HG02610 (cell line): ENCODE measurements at regions not wholly inside any gene's neighbourhood (a gene's known extent, or its start where the extent isn't known, plus 50 kb on each side); places are given as distances from the start of the nearest gene placed in this dataset.
"Not testable (repeated sequence)": the region's sequence is repeated elsewhere in the genome, so short reads cannot be mapped to it uniquely, and the experiment has no call there.

Source experiments
- ATAC-seq: cut with Tn5 transposase; IDR thresholded peaks from one replicate; pipeline ENCODE4 v1.9.1; 2021; ENCODE audit warnings: mild to moderate bottlenecking, moderate library complexity; ENCODE audit not compliant: unreplicated experiment

DNA sequence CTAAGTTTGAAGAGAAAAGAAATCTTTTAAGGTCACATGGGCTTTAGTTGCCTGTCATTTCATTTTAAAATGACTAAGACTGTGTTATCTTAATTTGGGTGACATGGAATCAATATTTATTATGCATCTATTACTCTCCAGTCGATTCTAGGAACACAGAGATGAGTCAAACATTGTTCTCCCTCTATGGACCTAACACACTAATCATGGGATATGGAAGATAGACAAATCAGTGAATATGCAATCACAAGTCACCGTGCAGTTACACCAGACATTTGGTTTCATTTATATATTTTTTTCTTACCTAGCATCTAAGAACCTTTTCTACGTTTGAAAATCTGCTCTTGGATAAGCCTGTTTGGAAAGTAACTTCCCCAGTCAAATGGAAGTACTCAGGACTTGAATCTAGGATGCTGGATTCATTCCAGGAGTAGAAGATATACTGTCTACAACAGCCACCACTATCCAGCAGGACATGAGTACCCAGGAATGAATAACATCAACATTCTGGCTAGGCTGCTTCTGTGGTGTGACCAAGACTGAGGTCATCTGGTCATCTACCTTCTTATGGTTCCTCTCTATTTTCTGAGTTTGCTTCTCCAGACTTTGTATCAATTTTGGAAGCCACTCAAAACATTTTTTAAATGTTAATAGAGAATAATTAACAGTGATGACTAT, 902.9 kb upstream of the LRRN3 start:
- no peak for ATAC-seq

DNA sequence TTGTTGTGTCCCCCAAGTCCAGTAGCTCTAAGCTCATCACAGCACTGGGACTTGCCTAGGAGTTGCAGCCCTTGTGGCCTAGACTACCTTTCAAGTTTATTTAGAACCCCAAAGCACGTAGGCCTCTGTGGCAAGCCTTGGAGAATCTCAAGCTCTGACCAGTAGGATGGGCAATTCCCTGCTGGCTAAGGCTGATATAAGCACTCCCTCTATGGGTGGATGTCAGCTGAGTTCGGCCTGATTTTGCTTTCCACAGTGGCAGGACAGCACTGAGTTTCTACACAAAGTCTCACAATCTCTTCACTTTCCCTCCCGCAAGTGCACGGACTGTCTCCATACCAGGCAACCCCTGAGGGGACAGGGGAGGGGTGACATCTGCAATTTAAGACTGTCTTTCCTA, 886.4 kb upstream of the LRRN3 start:
- no peak for ATAC-seq

DNA sequence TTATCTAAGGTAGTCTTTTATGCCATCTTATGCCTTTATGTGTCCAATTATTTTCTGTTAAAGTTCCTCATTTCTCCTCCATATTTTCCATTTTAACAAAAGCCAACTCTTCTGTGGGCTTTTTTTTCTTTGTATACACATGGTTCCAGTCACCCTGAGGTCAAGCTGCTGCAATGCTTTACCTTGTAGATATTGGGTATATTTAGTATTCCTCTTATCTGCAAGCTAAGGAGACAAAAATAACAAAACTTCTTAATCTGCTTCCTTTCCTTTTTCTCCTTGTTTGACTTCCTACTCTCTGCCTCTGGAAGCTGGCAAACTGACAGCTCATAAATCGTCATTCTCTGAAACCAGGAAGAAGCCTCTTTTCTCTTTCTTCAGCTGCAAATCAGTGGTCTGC, 885.0 kb upstream of the LRRN3 start:
- ATAC-seq = no peak

DNA sequence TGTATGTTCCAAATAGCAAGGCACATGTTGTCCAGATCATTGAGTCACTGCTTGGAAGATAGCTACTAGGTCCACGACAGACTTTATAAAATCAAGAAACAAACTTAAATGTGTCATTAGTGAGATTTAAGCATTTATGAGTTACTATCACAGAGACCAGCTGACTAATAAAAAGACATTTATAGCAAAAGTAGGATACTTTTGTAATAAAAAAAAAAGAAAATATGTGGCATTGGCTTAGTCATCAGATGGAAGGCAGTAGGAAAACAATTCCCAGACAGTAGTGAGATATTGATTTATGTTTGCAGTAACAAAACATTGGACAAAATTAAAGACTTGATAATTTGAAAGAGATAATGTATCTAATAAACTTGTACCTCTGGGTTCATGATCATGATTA, 881.0 kb upstream of the LRRN3 start:
- ATAC-seq = no peak

DNA sequence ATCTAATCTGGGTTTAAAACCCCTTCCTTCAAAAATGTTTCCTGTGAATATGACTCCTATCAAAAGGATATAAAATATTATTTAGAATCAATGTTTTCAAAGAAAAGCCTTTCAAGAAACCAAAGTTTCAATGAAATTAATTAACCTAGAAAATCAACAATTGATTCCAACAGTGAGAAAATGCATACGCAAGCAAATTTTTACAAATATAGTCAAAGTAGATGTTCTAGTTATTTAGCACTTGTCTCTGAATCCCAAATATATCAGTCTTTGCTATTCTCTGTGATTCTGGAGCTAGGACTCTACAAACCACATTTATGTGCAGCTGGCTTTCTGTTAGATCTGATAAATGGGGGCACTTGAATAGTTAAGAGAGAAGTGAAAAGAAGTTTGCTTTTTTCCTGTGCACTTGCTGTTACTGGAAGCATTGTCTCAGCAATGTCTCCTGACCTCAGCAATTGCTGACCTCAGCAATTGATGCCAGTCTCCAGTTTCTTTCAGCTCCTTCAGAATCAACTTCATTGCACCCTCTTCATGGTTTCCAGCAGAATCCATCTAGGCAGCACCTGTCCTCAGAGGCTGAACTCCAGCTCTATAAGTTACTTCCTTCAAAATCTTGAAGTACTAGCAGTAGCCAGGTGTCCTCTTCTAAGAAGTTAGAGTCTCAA, 879.9 kb upstream of the LRRN3 start:
- no peak for ATAC-seq

DNA sequence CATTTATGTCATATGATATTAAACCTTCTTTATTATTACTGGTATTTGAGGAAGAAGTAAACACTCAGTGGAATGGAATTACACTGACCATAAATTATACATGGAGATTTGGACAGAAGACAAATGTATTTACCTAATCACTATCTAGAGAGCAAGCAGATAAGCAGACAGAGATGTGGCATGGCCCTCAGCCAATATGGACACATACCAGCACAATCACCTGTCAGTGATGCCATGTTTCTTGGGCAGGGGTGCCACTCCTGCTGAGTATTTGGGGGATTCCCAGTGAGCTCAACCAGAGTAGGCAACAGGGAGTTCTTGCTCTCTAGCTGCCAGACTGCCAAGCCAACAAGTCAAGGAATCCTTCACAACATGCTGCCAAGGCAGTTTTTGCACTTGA, 866.3 kb upstream of the LRRN3 start:
- ATAC-seq = no peak

DNA sequence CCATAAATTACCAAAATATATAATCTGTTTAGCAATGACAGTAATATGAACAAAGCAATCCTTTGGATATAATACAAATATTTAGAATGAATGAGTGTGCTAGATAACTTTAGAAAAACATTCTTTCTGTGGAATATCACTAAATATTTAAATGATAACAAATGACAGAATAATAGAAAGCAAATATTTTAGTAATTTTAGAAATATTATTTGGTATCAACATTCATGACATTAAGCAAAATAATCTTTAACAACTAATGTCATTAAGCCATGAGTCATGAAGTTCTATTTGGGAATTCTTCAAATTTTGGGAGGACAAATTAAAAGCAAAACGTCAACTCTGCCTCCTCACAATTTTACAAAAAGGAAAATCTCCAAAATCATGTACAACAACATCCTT, 844.8 kb upstream of the LRRN3 start:
- ATAC-seq = no peak

DNA sequence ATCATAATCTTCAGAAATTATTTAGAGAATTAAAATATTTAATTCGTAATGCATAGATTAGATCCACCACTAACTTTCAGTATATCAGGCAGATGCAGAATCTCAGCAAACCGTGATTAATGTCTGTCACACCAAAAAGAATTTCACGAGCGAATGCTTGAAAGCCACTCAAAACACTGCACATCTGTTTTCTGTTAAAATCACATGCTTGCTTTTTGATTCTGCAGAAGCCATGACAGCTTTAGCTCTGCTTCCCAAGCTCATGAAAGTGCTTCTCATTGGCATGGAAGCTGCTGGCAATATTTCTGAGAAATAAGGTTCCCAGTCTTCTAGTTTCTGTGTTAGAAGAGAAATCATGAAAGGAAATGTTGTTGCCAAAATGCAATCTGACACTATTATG, 837.8 kb upstream of the LRRN3 start:
- ATAC-seq = no peak

DNA sequence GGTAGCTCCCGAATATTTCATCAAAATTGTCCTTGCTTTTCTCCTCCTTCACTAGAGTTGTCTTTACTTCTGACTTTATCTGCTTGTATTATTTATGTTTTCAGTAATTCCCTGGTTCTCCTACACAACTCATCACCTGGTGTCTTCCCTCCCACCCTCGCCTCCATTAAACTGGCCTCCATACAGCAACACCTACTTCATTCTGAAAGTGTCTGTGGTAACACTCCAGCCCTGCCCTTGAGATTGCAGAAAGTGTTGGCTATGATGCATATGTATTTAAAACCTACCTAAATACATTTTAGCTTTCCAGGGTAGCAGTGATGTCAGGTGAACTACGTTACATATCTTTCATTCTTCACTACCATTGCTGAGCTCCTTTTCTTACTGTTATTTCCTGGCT, 833.3 kb upstream of the LRRN3 start:
- ATAC-seq = no peak

DNA sequence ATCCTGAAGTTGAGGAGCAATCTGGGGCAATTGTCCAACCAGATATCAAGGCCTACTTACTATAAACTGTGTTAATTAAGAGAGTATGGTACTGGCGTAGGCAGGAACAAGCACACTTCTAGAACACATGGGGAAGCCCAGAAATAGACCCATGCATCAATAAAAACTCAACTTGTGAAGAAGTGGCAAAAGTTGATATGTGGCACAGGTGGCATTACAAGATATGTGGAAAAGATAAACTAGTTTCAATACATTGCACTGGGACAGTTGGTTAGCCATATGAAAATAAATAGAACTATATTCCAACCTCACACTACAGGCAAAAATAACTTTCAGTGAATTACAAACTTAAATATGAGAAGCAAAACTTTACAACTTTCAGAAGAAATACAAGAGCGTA, 828.7 kb upstream of the LRRN3 start:
- no peak for ATAC-seq

DNA sequence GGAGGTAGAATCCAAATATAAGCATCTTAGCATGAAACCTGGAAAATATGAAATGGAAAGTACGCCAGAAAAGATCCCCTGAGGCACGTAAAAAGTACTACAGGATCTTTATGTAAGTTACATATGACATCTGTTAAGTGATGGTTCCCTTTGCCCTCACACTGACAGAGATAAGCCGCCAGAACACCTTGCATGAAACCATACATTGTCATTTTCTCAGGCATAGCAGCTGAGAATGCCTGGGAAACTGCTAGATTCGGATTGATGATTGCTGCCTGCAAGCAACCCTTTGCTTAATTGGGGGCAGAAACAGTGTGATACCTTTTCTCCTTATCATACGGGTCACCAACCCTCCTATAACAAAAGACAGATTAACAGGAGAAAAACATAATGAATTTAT, 826.6 kb upstream of the LRRN3 start:
- no peak for ATAC-seq

DNA sequence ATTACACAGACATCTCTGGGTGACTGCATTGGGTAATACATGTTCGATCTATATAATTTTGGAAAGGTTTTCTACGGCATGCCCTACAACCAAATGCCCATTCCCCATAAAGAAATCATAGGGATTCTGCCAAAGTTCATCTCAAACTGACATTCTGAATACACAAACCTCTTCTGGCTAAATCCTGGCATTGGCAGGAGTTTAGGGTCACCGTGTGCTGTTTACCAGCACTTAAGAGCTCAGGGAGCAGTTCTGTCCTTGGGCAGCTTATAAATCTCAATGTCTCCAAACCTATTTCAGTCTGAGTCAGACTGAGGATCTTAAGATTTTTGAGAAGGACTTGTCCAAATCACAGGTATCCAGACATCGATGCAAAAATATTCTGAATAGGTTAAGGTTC, 809.6 kb upstream of the LRRN3 start:
- ATAC-seq = no peak

DNA sequence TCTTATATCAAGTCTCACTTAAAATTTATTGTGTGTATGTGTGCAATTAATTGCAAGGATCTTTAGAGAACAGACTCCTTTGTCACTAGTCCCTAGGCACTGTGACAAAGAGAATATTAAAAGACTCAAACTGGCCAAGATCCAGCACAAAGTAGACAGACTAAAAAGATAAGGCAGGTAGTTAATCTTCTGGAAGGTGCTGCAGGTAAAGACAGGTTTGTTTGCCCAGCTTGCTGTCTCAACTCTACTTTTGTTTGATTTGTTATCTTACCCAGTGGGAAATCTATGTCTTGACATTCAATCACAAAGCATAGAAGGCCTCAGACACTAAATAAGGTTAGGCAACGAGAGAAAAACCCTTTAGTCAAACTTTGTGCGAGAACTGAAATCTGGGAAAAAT, 807.9 kb upstream of the LRRN3 start:
- no peak for ATAC-seq

DNA sequence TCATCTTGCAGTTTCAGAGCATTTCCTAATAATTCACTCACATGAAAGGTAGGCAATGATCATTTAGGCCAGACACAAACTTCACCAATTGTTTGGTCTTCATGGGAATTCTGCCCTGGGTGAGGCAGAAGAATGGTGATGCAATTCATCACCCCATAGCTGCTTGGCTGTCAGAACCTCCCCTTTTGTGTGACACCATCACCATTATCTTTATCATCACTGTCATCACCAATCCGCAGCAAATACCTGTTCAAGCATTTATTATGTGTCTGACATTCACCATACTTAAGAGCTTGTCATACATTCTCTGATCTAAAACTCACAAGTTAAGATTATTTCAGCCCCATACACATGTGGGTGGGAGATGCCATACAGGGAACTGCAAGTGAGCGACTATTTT, 799.5 kb upstream of the LRRN3 start:
- ATAC-seq = no peak

DNA sequence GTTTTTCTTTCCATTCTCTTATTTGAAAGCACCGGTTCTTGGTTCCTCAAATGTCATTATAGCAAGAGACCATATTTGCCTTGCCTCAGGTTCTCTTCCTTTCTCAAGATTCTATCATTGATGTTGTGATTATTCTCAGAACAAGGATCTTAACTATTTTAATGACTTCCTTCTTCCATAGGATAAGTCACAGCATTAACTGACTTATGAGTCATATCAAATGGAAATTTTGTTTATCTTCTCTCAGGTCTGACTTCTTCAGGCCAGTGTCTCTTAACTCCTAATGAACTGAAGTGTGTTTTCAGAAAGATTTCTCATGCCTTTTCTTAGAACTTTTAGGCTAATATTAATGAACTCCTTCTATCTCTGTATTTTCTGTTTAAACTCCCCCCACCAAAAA, 794.6 kb upstream of the LRRN3 start:
- ATAC-seq = no peak

DNA sequence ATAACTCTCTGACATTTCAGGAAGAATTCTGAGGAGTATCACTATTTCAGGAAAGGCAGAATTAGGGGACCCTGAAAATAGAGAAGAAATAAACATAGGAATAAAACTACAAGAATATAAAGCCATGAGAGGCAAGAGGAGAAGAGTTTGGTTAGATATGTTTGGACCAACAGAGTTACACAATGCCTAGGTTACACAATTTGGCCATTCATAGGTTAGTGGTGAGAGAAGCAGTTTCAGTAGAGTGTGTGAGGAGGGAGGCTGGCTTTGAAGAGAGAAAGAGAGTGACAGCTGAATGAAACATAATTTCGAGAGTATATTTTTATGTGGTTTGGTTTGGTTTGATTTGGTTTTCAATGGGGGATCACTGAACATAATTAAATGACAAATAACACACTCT, 783.2 kb upstream of the LRRN3 start:
- ATAC-seq = no peak

DNA sequence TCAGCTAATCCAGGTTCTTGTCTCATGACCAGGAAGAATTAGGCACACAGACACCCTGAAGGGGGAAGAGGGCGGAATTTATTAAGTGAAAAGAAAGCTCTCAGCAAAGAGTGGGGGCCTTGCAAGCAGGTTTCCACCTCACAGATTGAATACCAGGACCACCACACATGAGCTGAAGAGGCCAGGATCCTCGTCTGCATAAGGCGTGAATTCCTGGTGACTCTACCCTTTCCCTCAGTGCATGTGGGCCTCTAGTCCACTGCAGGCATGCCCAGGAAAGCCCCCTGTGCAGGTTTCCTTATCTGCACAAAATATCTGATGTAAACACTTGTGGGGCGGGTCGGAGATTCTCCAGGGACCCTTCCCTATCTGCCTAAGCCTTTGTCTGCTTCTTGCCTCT, 782.1 kb upstream of the LRRN3 start:
- ATAC-seq = no peak

DNA sequence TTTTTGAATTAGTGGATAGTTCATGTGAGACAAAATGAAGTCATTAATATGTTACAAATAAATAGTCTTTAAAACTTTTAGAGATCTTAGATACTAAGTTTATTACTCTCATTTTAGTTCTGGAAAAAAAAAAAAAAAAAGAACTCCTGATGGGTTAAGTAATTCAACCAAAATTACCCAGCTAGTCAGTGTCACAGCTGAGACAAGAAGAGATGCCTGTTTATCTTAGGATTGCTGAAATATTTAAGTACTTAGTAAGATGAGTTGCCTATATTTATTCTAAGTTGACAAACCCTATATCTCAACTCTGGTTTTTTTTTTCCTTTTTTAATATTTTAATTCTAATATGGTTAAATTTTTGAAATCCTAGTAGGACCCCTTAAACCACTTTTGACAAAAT, 781.0 kb upstream of the LRRN3 start:
- no peak for ATAC-seq

DNA sequence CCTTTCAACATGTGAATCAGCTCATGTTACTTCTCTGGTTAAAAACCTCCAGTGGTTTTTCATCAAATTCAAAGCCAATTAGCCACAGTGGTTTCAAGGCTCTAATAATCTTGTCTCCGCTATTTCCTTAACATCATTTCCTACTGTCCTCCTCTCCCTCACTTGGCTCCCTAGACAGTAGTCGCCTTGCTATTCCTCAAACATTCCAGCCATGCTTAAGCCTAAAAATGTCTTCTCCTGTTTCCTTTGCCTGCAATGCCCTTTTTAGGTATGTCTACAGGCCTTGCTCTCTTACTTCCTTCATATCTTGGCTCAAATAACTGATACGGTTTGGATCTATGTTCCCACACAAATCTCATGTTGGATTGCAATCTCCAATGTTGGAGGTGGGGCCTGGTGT, 779.4 kb upstream of the LRRN3 start:
- ATAC-seq = no peak

DNA sequence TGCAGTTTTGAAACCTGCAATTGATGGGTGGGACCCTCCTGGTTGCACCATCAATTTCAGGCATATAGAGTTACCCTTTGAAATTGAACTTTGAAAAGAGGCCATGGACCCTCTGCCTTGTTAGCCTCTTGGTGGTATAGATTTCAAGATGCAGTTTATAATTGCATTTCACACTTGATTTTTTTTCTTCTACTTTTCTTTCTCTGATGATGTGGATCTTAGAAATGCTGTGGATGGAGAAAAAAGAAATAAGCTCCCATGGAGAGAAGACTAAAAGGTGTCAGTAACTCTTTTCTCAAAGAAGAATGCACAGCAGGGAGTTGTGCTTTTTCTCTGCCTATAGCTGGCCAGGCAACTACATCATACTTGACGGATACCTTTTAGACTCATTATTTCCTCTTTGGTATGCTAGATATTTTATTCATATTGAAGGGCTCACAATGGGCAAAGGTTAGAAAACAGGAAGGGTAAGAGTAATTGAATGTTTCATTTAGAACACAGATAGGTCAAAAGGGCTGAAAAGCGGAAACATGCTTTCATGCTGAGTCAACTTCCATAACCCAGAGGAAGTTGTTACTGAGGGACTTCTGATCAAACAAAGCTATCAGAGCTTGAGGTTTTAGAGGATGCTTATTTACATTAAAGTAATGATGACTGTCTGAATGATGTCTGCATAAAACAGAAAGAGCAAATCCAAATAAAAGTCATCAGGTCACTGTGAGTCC, 773.2 kb upstream of the LRRN3 start:
- no peak for ATAC-seq

DNA sequence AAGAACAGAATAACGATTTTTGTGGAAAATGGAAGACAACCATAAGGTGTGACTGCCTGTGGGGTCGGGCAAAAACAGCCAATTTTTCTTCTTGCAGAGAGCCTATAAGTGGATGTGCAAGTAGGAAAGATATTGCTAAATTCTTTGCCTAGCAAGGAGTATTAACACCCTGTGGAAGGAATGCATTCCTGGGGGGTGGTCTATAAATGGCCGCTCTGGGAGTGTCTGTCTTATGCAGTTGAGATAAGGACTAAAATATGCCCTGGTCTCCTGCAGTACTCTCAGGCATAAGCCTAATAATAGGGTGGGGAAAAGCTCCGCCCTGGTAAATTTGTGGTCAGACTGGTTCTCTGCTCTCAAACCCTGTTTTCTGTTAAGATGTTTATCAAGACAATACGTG, 770.6 kb upstream of the LRRN3 start:
- not testable (repeated sequence) for ATAC-seq

DNA sequence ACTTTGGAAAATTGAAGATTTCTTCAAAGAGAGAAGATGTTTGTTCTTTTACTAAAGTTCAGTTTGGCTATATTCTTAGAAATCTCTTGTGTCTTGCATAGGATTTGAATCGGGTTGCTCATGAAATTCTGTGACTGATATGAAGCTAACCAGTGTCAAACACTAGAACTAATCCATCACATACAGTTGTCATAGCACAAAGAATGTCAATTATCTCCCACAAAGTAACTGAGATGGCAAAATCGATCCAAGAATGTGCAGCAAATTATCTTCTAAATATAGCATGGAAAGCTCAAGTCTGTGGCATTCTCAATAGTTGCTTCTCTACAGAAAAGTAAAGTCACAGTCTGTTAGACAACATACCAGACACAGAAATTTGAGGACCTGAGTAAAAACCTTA, 768.1 kb upstream of the LRRN3 start:
- no peak for ATAC-seq
